IgD-negative memory B cell (primary cell): ENCODE measurements at regions not wholly inside any gene's neighbourhood (a gene's known extent, or its start where the extent isn't known, plus 50 kb on each side); places are given as distances from the start of the nearest gene placed in this dataset.
A peak's percentile ranks its signal among the peaks of the same experiment; 100 is the strongest.

ENCODE experiments used
- H3K27ac Mint-ChIP-seq, 3 donors: one replicate each; pipeline ENCODE4 v1.8.0; 2020 to 2022; ENCODE audit warnings: mild to moderate bottlenecking in 3 of 3, mixed read lengths in 3 of 3, moderate library complexity in 1 of 3
- H3K27me3 Mint-ChIP-seq: one replicate; pipeline ENCODE4 v1.8.0; 2021; ENCODE audit warnings: mixed read lengths
- H3K36me3 Mint-ChIP-seq: one replicate; pipeline ENCODE4 v1.8.0; 2020; ENCODE audit warnings: mild to moderate bottlenecking, mixed read lengths
- H3K4me1 Mint-ChIP-seq, 3 donors: one replicate each; pipeline ENCODE4 v1.8.0; 2020 to 2022; ENCODE audit warnings: mixed read lengths in 3 of 3, mild to moderate bottlenecking in 1 of 3
- H3K4me3 Mint-ChIP-seq, 4 donors: one replicate each; pipeline ENCODE4 v1.8.0; 2020 to 2022; ENCODE audit warnings: mild to moderate bottlenecking in 4 of 4, mixed read lengths in 4 of 4, moderate library complexity in 3 of 4
- H3K9me3 Mint-ChIP-seq, 3 donors: one replicate each; pipeline ENCODE4 v1.8.0; 2020 to 2021; ENCODE audit warnings: mixed read lengths in 3 of 3, mild to moderate bottlenecking in 1 of 3

GRCh38 chr3:157639756-157640426 is 136.7 kb upstream of the VEPH1 start:
- peaks cover 3% of the 10 kb centered on the region for H3K27me3 Mint-ChIP-seq
- no peaks in the 10 kb centered on the region for H3K4me1 Mint-ChIP-seq
- H3K36me3 Mint-ChIP-seq = no peaks in the 10 kb centered on the region
- H3K4me3 Mint-ChIP-seq = no peak overlapping the region
- H3K9me3 Mint-ChIP-seq = peaks cover 4 to 16% (median 10%) of the 10 kb centered on the region in 3 donors
- no peak overlapping the region for H3K27ac Mint-ChIP-seq

- H3K4me3 Mint-ChIP-seq = no peak overlapping the region
- H3K9me3 Mint-ChIP-seq = peaks cover 4 to 16% (median 10%) of the 10 kb centered on the region in 3 donors
- no peaks in the 10 kb centered on the region for H3K4me1 Mint-ChIP-seq
- no peaks in the 10 kb centered on the region for H3K36me3 Mint-ChIP-seq
- peaks cover 3% of the 10 kb centered on the region for H3K27me3 Mint-ChIP-seq
- H3K27ac Mint-ChIP-seq = no peak overlapping the region
Measured at GRCh38 chr3:157637866-157638265, 134.7 kb upstream of the VEPH1 start.

- Mint-ChIP-seq H3K27me3 (peaks cover 8% of the 10 kb centered on the region), H3K36me3 (no peaks in the 10 kb centered on the region), H3K4me3 (no peak overlapping the region), H3K4me1 (no peaks in the 10 kb centered on the region), H3K9me3 (peaks cover 4 to 13% (median 6%) of the 10 kb centered on the region in 3 donors), H3K27ac (no peak overlapping the region)
Measured at GRCh38 chr3:157633241-157633640, 130.0 kb upstream of the VEPH1 start.

- Mint-ChIP-seq H3K27ac (no peak overlapping the region), H3K36me3 (peaks cover 1% of the 10 kb centered on the region), H3K4me3 (no peak overlapping the region), H3K9me3 (peaks cover 0 to 2% (median 2%) of the 10 kb centered on the region in 3 donors), H3K4me1 (no peaks in the 10 kb centered on the region), H3K27me3 (peaks cover 9% of the 10 kb centered on the region)
Measured at GRCh38 chr3:157632075-157632474, 128.9 kb upstream of the VEPH1 start.

GRCh38 chr3:157631478-157631877 is 128.3 kb upstream of the VEPH1 start:
- Mint-ChIP-seq H3K9me3 (no peaks in the 10 kb centered on the region), H3K27ac (no peak overlapping the region), H3K27me3 (peaks cover 9% of the 10 kb centered on the region), H3K4me1 (no peaks in the 10 kb centered on the region), H3K36me3 (peaks cover 1% of the 10 kb centered on the region), H3K4me3 (no peak overlapping the region)

GRCh38 chr3:157626817-157627216 is 123.6 kb upstream of the VEPH1 start:
- Mint-ChIP-seq H3K4me1 (no peaks in the 10 kb centered on the region), H3K27ac (no peak overlapping the region), H3K36me3 (peaks cover 1% of the 10 kb centered on the region), H3K4me3 (no peak overlapping the region), H3K9me3 (no peaks in the 10 kb centered on the region), H3K27me3 (peaks cover 6% of the 10 kb centered on the region)

GRCh38 chr3:157624801-157625200 is 121.6 kb upstream of the VEPH1 start:
- no peak overlapping the region for H3K4me3 Mint-ChIP-seq
- no peaks in the 10 kb centered on the region for H3K4me1 Mint-ChIP-seq
- H3K27me3 Mint-ChIP-seq = peaks cover 3% of the 10 kb centered on the region
- no peaks in the 10 kb centered on the region for H3K9me3 Mint-ChIP-seq
- no peak overlapping the region for H3K27ac Mint-ChIP-seq
- peaks cover 1% of the 10 kb centered on the region for H3K36me3 Mint-ChIP-seq

- no peak overlapping the region for H3K4me3 Mint-ChIP-seq
- no peaks in the 10 kb centered on the region for H3K9me3 Mint-ChIP-seq
- H3K36me3 Mint-ChIP-seq = peaks cover 3% of the 10 kb centered on the region
- peak overlapping the region in 1 of 3 donors; percentile 48 for H3K27ac Mint-ChIP-seq
- H3K4me1 Mint-ChIP-seq = peaks cover 0 to 4% (median 4%) of the 10 kb centered on the region in 3 donors
- peaks cover 3% of the 10 kb centered on the region for H3K27me3 Mint-ChIP-seq
Measured at GRCh38 chr3:157618886-157619285, 115.7 kb upstream of the VEPH1 start.

GRCh38 chr3:157618075-157618760 is 115.0 kb upstream of the VEPH1 start:
- Mint-ChIP-seq H3K4me1 (peaks cover 0 to 4% (median 4%) of the 10 kb centered on the region in 3 donors), H3K36me3 (peaks cover 3% of the 10 kb centered on the region), H3K27me3 (peaks cover 3% of the 10 kb centered on the region), H3K27ac (peak overlapping the region in 1 of 3 donors; percentile 25), H3K4me3 (no peak overlapping the region), H3K9me3 (no peaks in the 10 kb centered on the region)

- no peak overlapping the region for H3K4me3 Mint-ChIP-seq
- peaks cover 4% of the 10 kb centered on the region for H3K27me3 Mint-ChIP-seq
- peaks cover 3% of the 10 kb centered on the region for H3K36me3 Mint-ChIP-seq
- H3K27ac Mint-ChIP-seq = no peak overlapping the region
- H3K9me3 Mint-ChIP-seq = no peaks in the 10 kb centered on the region
- H3K4me1 Mint-ChIP-seq = peaks cover 3 to 8% (median 4%) of the 10 kb centered on the region in 3 donors
Measured at GRCh38 chr3:157614896-157615295, 111.7 kb upstream of the VEPH1 start.

- Mint-ChIP-seq H3K27me3 (peaks cover 5% of the 10 kb centered on the region), H3K36me3 (no peaks in the 10 kb centered on the region), H3K9me3 (no peaks in the 10 kb centered on the region), H3K4me1 (peaks cover 3 to 6% (median 4%) of the 10 kb centered on the region in 3 donors), H3K27ac (no peak overlapping the region), H3K4me3 (no peak overlapping the region)
Measured at GRCh38 chr3:157611536-157612076, 108.4 kb upstream of the VEPH1 start.

GRCh38 chr3:157610876-157611535 is 107.8 kb upstream of the VEPH1 start:
- peaks cover 7% of the 10 kb centered on the region for H3K27me3 Mint-ChIP-seq
- H3K4me3 Mint-ChIP-seq = no peak overlapping the region
- H3K36me3 Mint-ChIP-seq = no peaks in the 10 kb centered on the region
- H3K27ac Mint-ChIP-seq = no peak overlapping the region
- H3K9me3 Mint-ChIP-seq = no peaks in the 10 kb centered on the region
- H3K4me1 Mint-ChIP-seq = peaks cover 4 to 10% (median 5%) of the 10 kb centered on the region in 3 donors

GRCh38 chr3:157607826-157608405 is 104.7 kb upstream of the VEPH1 start:
- H3K36me3 Mint-ChIP-seq = no peaks in the 10 kb centered on the region
- H3K4me3 Mint-ChIP-seq = no peak overlapping the region
- peaks cover 7% of the 10 kb centered on the region for H3K27me3 Mint-ChIP-seq
- H3K9me3 Mint-ChIP-seq = no peaks in the 10 kb centered on the region
- peaks cover 4 to 10% (median 5%) of the 10 kb centered on the region in 3 donors for H3K4me1 Mint-ChIP-seq
- H3K27ac Mint-ChIP-seq = no peak overlapping the region

GRCh38 chr3:157606852-157607197 is 103.6 kb upstream of the VEPH1 start:
- peaks cover 7% of the 10 kb centered on the region for H3K27me3 Mint-ChIP-seq
- no peaks in the 10 kb centered on the region for H3K9me3 Mint-ChIP-seq
- peak overlapping the region in 1 of 4 donors; percentile 46 for H3K4me3 Mint-ChIP-seq
- no peak overlapping the region for H3K27ac Mint-ChIP-seq
- no peaks in the 10 kb centered on the region for H3K36me3 Mint-ChIP-seq
- peaks cover 4 to 10% (median 5%) of the 10 kb centered on the region in 3 donors for H3K4me1 Mint-ChIP-seq
